Spleen (tissue), 11 donors: ENCODE measurements at regions not wholly inside any gene's neighbourhood (a gene's known extent, or its start where the extent isn't known, plus 50 kb on each side); places are given as distances from the start of the nearest gene placed in this dataset.

ENCODE experiments used
- DNase-seq: peaks from one replicate; pipeline ENCODE4 v3.0.0-alpha.2; 2020
- H3K27ac ChIP-seq, 8 donors: fragments of 200-600 bp; sonication (generic) in 7 of 8; 1 replicate in 4 of 8; 2 replicates in 4 of 8; pipeline versions ENCODE4 v1.5.0 to v1.8.0; 2016 to 2021; ENCODE audit warnings: inconsistent platforms in 4 of 8, mild to moderate bottlenecking in 4 of 8, moderate library complexity in 1 of 8
- H3K27me3 ChIP-seq, 7 donors: fragments of 200-600 bp; sonication (generic) in 6 of 7; replicated peaks in 1 of 7; 1 replicate in 4 of 7; 2 replicates in 3 of 7; pipeline versions ENCODE4 v1.5.0 to v1.8.0; 2016 to 2021; ENCODE audit warnings: inconsistent platforms in 3 of 7, mild to moderate bottlenecking in 1 of 7
- H3K36me3 ChIP-seq, 6 donors: fragments of 200-600 bp; sonication (generic) in 5 of 6; 1 replicate in 4 of 6; 2 replicates in 2 of 6; pipeline versions ENCODE4 v1.5.0 to v1.8.0; 2016 to 2021; ENCODE audit warnings: inconsistent platforms in 2 of 6
- H3K4me1 ChIP-seq, 6 donors: fragments of 200-600 bp; sonication (generic) in 5 of 6; 1 replicate in 3 of 6; 2 replicates in 3 of 6; pipeline versions ENCODE4 v1.5.0 to v1.8.0; 2016 to 2021; ENCODE audit warnings: inconsistent platforms in 3 of 6
- H3K4me3 ChIP-seq, 8 donors: fragments of 200-600 bp; sonication (generic) in 7 of 8; 1 replicate in 4 of 8; 2 replicates in 4 of 8; pipeline versions ENCODE4 v1.5.0 to v1.8.0; 2016 to 2021; ENCODE audit warnings: inconsistent platforms in 4 of 8, mild to moderate bottlenecking in 4 of 8, moderate library complexity in 2 of 8
- H3K9me3 ChIP-seq, 8 donors: fragments of 200-600 bp; sonication (generic) in 7 of 8; 1 replicate in 4 of 8; 2 replicates in 4 of 8; pipeline versions ENCODE4 v1.5.0 to v1.8.0; 2016 to 2021; ENCODE audit warnings: inconsistent platforms in 4 of 8
- POLR2A ChIP-seq, 3 donors: fragments of 450-650 bp; IDR thresholded peaks; one replicate each; pipeline ENCODE4 v1.5.1; 2017; ENCODE audit warnings: antibody characterized with exemption in 3 of 3, mild to moderate bottlenecking in 1 of 3
- POLR2AphosphoS5 ChIP-seq, 3 donors: sonication (generic); formaldehyde crosslinking; IDR thresholded peaks; one replicate each; pipeline ENCODE4 v1.5.1; 2017; ENCODE audit warnings: antibody characterized with exemption in 3 of 3
- WGBS, 5 donors: extraction: QIAGEN DNeasy Blood & Tissue Kit in 3 of 5; methylation state at CpG; one replicate each; pipeline versions ENCODE4 v1.1.5 to v1.1.7; 2013 to 2018; 5-methylcytosine and 5-hydroxymethylcytosine counted together
- intact Hi-C: fragments of 100-400 bp; cut with DNase I; formaldehyde crosslinking; loops from one replicate; pipeline ENCODE4 v1.15.0; 2023; ENCODE audit warnings: low total_unique reads
- TF ChIP-seq, protein P1 (sequence below), 11 experiments: fragments of 200-600 bp in 7 of 11; fragments of 450-650 bp in 4 of 11; sonication (generic) in 4 of 11; IDR thresholded peaks in 8 of 11; conservative IDR thresholded peaks in 3 of 11; 1 replicate in 7 of 11; 2 replicates in 4 of 11; pipeline versions ENCODE4 v1.4.0 to v1.8.0; 2016 to 2021; ENCODE audit warnings: antibody characterized with exemption in 11 of 11, inconsistent platforms in 4 of 11, mild to moderate bottlenecking in 1 of 11
- donor health status: healthy with polysubstance abuse.
- donor health status: DM: no; HTN: no; CAD: no; lungs with moderate emphysema.
- donor health status: DM: no; HTN: no; CAD: no.
- donor health status: Bipolar disorder and iron deficiency.
- donor health status: healthy.
- donor health status: DM: no; HTN: no; CAD: no.
- donor health status: DM: yes; HTN: yes; CAD: no.

DNA sequence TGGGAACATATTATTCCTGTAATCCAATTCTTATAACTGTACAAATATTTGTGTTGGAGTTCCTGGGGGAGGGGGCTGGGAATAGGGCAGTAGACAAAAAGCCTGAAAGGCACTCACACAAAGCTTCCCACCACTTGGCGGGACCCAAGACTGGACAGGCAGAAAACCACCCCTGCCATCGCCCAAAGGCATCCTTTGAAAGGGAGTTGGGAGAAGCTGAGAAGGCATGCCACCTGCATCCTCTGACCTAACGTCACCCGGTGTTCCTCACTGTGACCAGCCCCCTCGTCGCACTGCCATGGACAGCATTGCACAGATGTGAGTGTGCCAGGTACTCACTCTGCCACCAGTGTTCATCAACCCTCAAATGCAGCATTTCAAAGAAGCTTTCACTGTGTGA, 80.6 kb upstream of the SMIM23 start:
- intact Hi-C loops: no loop called here
- no peak for TF ChIP-seq POLR2AphosphoS5 (IDR thresholded peaks at IDR 0.05)
- TF ChIP-seq, protein P1, sequence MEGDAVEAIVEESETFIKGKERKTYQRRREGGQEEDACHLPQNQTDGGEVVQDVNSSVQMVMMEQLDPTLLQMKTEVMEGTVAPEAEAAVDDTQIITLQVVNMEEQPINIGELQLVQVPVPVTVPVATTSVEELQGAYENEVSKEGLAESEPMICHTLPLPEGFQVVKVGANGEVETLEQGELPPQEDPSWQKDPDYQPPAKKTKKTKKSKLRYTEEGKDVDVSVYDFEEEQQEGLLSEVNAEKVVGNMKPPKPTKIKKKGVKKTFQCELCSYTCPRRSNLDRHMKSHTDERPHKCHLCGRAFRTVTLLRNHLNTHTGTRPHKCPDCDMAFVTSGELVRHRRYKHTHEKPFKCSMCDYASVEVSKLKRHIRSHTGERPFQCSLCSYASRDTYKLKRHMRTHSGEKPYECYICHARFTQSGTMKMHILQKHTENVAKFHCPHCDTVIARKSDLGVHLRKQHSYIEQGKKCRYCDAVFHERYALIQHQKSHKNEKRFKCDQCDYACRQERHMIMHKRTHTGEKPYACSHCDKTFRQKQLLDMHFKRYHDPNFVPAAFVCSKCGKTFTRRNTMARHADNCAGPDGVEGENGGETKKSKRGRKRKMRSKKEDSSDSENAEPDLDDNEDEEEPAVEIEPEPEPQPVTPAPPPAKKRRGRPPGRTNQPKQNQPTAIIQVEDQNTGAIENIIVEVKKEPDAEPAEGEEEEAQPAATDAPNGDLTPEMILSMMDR (IDR thresholded peaks at IDR 0.05 in 8 of 11, conservative IDR thresholded peaks at IDR 0.05 in 3 of 11): no peak
- TF ChIP-seq POLR2A (IDR thresholded peaks at IDR 0.05): no peak
- 86 to 98% (median 95%) methylated on average over 6 of the region's 6 CpGs for WGBS, 5 donors

GRCh38 chr5:171705830-171706468, 79.7 kb upstream of the SMIM23 start:
- 84 to 90% (median 86%) methylated on average over 7 of the region's 7 CpGs for WGBS, 5 donors
- Histone ChIP-seq H3K36me3 (no peaks in the 10 kb centered on the region), H3K9me3 (no peaks in the 10 kb centered on the region), H3K4me3 (no peak overlapping the region), H3K27me3 (peaks cover 0 to 8% (median 0%) of the 10 kb centered on the region in 7 donors), H3K27ac (no peak overlapping the region), H3K4me1 (no peaks in the 10 kb centered on the region)
- TF ChIP-seq POLR2A (IDR thresholded peaks at IDR 0.05) (no peak), POLR2AphosphoS5 (IDR thresholded peaks at IDR 0.05) (no peak)
- TF ChIP-seq, protein P1 (IDR thresholded peaks at IDR 0.05 in 8 of 11, conservative IDR thresholded peaks at IDR 0.05 in 3 of 11): no peak
- DNase-seq: no peak
- intact Hi-C loops: no loop called here

More for the DNA sequence above, 80.6 kb upstream of the SMIM23 start:
- H3K4me1 ChIP-seq: no peaks in the 10 kb centered on the region
- no peaks in the 10 kb centered on the region for H3K36me3 ChIP-seq
- H3K27ac ChIP-seq: no peak overlapping the region
- no peaks in the 10 kb centered on the region for H3K9me3 ChIP-seq
- H3K4me3 ChIP-seq: no peak overlapping the region
- peaks cover 0 to 8% (median 0%) of the 10 kb centered on the region in 7 donors for H3K27me3 ChIP-seq
- DNase-seq: no peak

DNA sequence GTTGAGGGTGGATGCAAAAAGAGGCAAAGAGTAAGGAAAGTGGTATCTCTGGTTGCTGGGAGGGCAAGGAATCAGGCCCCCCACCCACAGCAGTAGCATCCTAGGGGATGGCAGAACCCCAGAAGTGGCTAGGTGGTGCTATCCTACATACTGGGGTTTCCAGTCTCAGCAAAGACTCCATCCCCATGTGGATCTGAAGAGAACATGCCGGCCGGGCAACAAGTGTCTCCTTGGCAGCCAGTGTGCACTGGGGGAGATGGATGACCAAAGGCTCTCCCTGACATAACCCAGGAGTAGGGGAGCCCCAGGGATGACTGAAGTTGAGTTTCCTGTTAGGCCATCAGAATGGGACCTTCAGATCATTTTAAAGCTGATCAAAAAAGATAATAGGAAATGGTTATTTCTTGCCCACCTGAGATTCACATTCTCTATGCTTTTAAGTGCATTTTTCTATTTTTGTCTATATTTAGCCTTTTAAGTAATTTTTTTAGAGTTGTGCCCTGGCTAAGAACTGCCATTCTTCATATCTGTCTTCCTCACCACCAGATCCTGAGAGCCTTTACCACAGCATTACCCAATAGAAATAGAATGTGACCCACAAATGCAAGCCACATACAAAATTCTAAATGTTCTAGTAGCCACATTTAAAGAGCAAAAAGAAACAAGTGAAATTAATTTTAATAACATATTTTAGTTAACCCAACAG, 78.7 kb upstream of the SMIM23 start:
- TF ChIP-seq, protein P1 (IDR thresholded peaks at IDR 0.05 in 8 of 11, conservative IDR thresholded peaks at IDR 0.05 in 3 of 11): no peak
- no peak for TF ChIP-seq POLR2A (IDR thresholded peaks at IDR 0.05)
- TF ChIP-seq POLR2AphosphoS5 (IDR thresholded peaks at IDR 0.05): no peak
- no peak for DNase-seq
- intact Hi-C loops: no loop called here

DNA sequence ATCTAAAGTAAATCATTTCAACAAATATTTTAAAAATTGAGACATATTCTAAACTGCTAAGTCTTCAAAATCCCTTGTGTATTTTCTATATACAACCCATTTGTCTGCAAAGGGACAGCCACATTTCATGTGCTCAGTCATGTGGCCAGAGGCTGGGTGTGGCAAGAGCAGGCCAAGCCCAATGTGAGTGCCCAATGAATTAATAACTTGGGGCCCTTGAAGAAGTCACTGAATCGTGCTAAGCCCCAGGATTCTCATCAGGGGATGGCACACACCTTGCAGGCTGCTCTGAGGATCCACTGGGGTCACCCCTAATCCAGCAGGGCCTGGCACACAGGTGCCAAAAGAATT, 78.2 kb upstream of the SMIM23 start:
- intact Hi-C loops: no loop called here
- TF ChIP-seq POLR2A (IDR thresholded peaks at IDR 0.05) (no peak), POLR2AphosphoS5 (IDR thresholded peaks at IDR 0.05) (no peak)
- TF ChIP-seq, protein P1 (IDR thresholded peaks at IDR 0.05 in 8 of 11, conservative IDR thresholded peaks at IDR 0.05 in 3 of 11): no peak
- no peak for DNase-seq
- Histone ChIP-seq H3K4me3 (no peak overlapping the region), H3K9me3 (no peaks in the 10 kb centered on the region), H3K27me3 (peaks cover 0 to 8% (median 0%) of the 10 kb centered on the region in 7 donors), H3K4me1 (no peaks in the 10 kb centered on the region), H3K27ac (no peak overlapping the region), H3K36me3 (no peaks in the 10 kb centered on the region)
- 72 to 94% (median 75%) methylated on average over 1 of the region's 1 CpG for WGBS, 5 donors

More for the DNA sequence above, 78.7 kb upstream of the SMIM23 start:
- no peak overlapping the region for H3K27ac ChIP-seq
- H3K4me3 ChIP-seq: no peak overlapping the region
- 80 to 100% (median 92%) methylated on average over 2 of the region's 2 CpGs for WGBS, 5 donors
- no peaks in the 10 kb centered on the region for H3K36me3 ChIP-seq
- H3K9me3 ChIP-seq: no peaks in the 10 kb centered on the region
- H3K27me3 ChIP-seq: peaks cover 0 to 8% (median 0%) of the 10 kb centered on the region in 7 donors
- no peaks in the 10 kb centered on the region for H3K4me1 ChIP-seq
